Stimulated activated CD4-positive, alpha-beta T cell treated with anti-CD3 and anti-CD28 coated beads, Interleukin-4, amount 100 ng/mL, for 48 hours (primary cell): ENCODE measurements at regions not wholly inside any gene's neighbourhood (a gene's known extent, or its start where the extent isn't known, plus 50 kb on each side); places are given as distances from the start of the nearest gene placed in this dataset.
"Not testable (repeated sequence)": the region's sequence is repeated elsewhere in the genome, so short reads cannot be mapped to it uniquely, and the experiment has no call there.

Experiments
- DNase-seq, 2 donors: peaks; one replicate each; pipeline ENCODE4 v3.0.0-alpha.2; 2020; ENCODE audit warnings: low read depth in 2 of 2

DNA sequence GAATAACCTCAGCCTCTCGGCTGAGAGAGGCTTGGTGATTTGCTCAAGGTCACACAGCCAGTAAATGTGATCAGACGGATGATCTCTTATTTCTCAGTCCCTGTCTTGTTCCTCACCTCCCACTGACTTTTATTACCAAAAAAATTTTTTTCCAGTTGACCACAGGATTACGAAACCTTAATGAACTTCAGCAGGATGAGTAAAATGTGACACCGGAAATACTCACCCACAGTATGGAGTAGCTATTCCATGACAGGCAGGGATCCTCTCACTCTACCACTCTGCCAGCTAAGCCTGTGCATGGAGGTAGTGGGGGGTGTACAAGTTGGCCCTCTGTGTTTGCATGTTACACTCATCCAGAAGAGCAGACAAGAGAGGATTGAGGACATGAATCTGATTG, 916.4 kb downstream of the UQCRFS1 start:
- DNase-seq: no peak

GRCh38 chr19:28294975-28295374, 918.0 kb downstream of the UQCRFS1 start:
- not testable (repeated sequence) for DNase-seq

GRCh38 chr19:28294395-28294794, 918.6 kb downstream of the UQCRFS1 start:
- DNase-seq: no peak

DNA sequence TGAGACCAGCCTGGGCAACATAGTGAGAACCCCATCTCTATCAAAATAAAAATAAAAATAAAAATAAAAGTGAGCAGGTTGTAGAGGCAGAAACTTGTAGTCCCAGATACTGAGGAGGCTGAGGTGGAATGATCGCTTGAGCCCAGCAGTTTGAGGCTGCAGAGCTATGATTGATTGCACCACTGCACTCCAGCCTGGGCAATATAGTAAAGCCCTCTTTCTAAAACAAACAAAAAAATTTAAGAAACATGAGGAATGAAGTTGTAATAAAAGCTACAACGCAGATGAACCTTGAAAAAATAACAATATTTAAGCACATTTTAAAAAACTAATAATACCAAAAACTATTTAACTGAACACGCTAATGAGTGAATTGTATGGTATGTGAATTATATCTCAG, 919.3 kb downstream of the UQCRFS1 start:
- no peak for DNase-seq

GRCh38 chr19:28292822-28293500, 920.0 kb downstream of the UQCRFS1 start:
- no peak for DNase-seq

- no peak for DNase-seq
Measured at GRCh38 chr19:28291874-28292273, 921.1 kb downstream of the UQCRFS1 start.

GRCh38 chr19:28290963-28291657, 921.8 kb downstream of the UQCRFS1 start:
- no peak for DNase-seq

DNA sequence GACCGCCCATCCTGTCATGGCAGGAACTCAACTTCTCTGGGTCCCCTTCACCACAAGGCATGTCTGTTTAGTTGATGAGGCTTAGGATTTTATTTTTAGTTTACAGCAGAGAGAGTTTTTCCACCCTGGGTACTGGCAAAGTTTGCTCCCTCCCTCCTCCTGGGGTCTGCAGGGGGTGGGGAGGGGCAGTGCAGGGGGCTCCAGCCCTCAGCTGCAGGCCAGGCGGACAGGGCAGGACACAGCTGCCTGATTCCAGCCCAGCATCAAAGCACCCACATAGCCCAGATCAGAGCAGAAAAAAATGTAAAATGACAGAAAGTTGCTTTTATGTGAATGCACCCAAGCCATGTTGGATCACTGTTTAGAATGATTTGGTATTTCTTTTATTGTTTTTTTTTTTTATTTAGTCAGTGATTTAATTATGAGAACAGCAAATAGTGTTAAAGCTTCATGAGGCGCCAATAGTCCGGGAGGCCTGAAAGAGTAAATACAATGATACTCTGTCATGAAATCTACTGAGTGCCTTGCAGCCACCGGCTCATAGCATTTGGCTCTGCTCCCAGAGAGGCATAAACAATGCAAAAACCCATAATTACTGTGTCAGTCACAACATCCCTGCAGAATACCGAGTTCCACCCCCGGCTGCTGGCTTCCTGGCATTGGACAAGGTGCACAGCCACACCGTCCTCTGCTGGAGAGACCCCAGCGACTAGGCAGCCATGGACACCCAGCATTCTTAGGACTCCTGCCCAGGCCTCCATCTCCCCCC, 923.5 kb downstream of the UQCRFS1 start:
- no peak for DNase-seq

GRCh38 chr19:28288572-28289264, 924.2 kb downstream of the UQCRFS1 start:
- DNase-seq: no peak

- no peak for DNase-seq
Measured at GRCh38 chr19:28285917-28286316, 927.0 kb downstream of the UQCRFS1 start.

GRCh38 chr19:28285078-28285477, 927.9 kb downstream of the UQCRFS1 start:
- DNase-seq: no peak

GRCh38 chr19:28284389-28284788, 928.6 kb downstream of the UQCRFS1 start:
- DNase-seq: no peak

DNA sequence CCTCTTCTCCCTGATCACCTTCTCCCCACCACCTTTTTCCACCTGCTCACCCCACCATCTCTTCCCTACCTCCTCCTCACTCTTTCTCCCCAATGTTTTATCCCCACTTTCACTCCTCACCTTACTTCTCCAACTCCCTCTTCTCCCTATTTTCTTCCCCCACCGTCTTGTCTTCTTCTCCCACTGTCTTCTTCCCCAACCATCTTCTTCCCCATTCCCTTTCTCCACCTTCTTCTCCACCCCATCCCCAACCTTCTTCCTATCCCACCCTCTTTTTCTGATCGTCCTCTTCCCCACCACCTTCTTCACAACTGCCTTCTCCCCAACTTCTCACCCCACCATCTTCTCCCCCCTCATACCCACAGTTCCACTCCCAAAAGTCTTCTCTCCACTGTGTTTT, 929.4 kb downstream of the UQCRFS1 start:
- DNase-seq: no peak

DNA sequence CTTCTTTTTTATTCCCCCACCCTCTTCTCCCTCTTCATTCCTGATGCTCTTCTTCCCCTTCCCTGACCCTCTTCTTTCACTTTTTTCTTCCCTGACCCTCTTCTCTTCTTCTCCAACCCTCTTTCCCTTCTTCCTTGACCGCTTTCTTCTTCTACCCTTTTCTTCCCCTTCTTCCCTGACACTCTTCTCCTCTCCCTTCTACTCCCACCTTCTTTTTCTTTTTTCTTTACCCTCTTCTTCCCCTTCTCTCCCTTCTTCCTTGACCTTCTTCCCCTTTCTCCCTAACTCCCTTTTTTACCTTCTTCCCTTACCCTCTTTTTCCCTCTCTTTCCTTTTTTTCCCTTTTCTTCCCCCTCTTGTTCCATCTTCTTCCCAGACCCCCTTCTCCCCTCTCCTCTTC, 931.3 kb downstream of the UQCRFS1 start:
- no peak for DNase-seq

DNA sequence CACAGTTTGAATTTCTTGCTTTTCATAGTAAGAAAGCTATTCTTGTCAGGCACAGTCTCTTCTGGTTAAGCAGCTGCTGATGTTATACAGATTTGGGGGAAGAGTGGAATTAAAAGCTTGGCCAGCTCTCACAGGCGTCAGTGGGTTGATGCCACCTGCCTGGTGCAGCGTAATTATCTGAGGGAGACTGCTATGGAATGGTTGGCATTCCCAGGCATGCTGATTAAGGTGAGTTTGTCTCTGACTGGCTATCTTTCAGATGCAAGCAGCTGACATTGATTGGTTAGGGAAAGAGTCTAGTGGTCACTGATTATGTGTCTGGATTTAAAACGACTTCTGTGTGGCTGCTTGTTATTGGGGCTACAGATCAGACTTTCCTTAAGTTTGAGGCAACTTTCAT, 948.4 kb downstream of the UQCRFS1 start:
- DNase-seq: no peak

DNA sequence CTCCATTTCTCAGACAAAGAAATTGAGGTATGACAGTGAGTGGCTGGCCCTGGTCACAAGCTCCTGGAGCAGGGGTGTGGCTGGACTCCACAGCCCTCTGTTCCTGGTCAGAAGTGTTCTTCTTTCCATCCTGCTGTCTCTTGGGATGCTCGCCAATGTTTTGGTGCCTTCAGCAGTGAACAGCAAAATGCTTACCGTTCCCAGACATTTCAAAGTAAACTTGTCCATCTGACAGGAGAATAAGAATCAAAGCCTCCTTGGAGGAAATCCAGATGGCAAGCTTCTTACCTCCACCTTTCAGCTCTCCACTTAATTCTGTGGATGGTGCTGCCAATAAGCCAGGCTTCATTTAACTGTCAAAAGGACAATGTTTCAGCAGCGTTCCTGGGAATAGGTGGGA, 954.1 kb downstream of the UQCRFS1 start:
- DNase-seq: no peak

DNA sequence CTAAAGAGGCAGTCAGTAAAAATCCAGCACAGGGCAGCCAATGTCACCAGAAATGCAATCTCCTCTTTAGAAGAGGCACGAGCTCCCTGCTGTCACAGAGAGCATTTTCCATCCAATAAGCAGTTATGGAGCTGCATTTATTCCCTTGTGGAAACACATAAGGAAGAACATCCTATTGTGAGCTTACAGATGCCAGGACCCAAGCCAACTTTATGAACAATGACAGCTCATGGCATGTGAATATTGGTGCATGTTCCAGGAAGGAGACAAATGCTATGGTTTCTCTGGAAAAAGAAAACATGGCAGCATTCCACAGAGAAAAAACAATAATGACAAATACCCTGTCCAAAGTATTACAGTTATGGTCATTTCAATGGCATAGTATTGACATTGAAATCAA, 955.6 kb downstream of the UQCRFS1 start:
- no peak for DNase-seq

- no peak for DNase-seq
Measured at GRCh38 chr19:28247243-28247642, 965.7 kb downstream of the UQCRFS1 start.

DNA sequence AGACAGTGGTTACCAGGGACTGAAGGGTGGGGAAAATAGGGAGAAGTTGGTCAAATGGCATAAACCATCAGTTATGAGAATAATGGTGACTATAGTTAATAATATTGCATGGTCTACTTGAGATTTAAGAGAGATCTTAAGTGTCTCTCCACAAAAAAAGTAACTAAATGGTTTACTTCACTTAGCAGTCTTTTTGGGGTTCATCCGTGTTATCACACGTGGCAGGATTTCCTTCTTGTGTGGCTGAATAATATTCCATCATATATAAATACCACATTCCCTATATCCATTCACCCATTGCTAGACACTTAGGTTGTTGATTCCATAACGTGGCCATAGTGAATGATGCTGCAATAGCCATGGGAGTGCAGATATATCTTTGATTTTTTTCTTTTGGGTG, 967.0 kb downstream of the UQCRFS1 start:
- DNase-seq: no peak

GRCh38 chr19:28244966-28245365, 968.0 kb downstream of the UQCRFS1 start:
- DNase-seq: no peak

DNA sequence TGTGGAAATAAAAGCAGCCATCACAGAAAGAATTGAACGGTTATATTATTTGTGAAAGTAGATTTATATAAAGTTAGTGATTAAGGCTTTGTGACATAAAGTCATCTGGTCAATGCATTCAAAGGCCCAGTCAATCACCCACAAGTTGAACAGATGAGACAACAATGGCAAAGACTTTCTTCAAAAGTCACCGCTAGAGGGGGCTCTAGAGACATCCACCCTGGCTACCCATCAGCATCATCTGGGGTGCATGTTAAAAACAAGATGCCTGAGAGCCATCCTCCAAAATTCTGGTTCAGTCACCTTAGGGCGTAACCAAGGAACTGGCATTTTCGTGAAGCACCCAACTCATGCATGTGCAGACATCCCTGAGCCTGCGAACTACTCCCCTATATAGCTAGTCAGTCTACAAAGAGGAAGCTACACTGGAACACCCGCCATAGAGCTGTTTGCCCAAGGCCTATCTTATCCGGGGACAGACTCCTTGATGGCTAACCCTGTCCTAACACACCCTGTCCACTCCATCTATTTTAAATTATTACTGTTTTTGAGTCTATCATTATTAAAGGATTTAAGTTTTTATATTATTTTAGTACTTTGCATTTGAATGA, 970.5 kb downstream of the UQCRFS1 start:
- DNase-seq: no peak

- no peak for DNase-seq
Measured at GRCh38 chr19:28239270-28239669, 973.7 kb downstream of the UQCRFS1 start.
